Urinary bladder (tissue), 3 donors: ENCODE measurements at regions not wholly inside any gene's neighbourhood (a gene's known extent, or its start where the extent isn't known, plus 50 kb on each side); places are given as distances from the start of the nearest gene placed in this dataset.

Experiments
- DNase-seq: peaks from one replicate; pipeline ENCODE4 v3.0.0-alpha.2; 2015; ENCODE audit errors: extremely low spot score
- H3K27ac ChIP-seq: one replicate; pipeline ENCODE4 v1.5.1; 2013; ENCODE audit warnings: low read depth, mild to moderate bottlenecking, moderate library complexity
- H3K36me3 ChIP-seq: one replicate; pipeline ENCODE4 v1.6.1; 2013; ENCODE audit warnings: mild to moderate bottlenecking, moderate library complexity; ENCODE audit not compliant: insufficient read depth
- H3K4me1 ChIP-seq: one replicate; pipeline ENCODE4 v1.6.1; 2013; ENCODE audit warnings: mild to moderate bottlenecking, moderate library complexity; ENCODE audit not compliant: insufficient read depth
- H3K4me3 ChIP-seq: one replicate; pipeline ENCODE4 v1.5.1; 2013; ENCODE audit warnings: low read depth, low read length
- WGBS: extraction: QIAGEN DNeasy Blood & Tissue Kit; methylation state at CpG from one replicate; pipeline ENCODE4 v1.1.7; 2013; 5-methylcytosine and 5-hydroxymethylcytosine counted together
- donor health status: healthy with polysubstance abuse.
- donor health status: healthy.

- Histone ChIP-seq H3K36me3 (no peaks in the 10 kb centered on the region), H3K4me3 (no peak overlapping the region), H3K27ac (no peak overlapping the region), H3K4me1 (no peaks in the 10 kb centered on the region)
- no peak for DNase-seq
- 33% methylated on average over 3 of the region's 3 CpGs for WGBS
Observed at GRCh38 chr4:67160394-67160793, 384.9 kb downstream of the CENPC start.

GRCh38 chr4:67158666-67159065, 386.6 kb downstream of the CENPC start:
- no peak overlapping the region for H3K4me3 ChIP-seq
- no peak for DNase-seq
- H3K27ac ChIP-seq: no peak overlapping the region
- no peaks in the 10 kb centered on the region for H3K4me1 ChIP-seq
- 78% methylated on average over 1 of the region's 1 CpG for WGBS
- no peaks in the 10 kb centered on the region for H3K36me3 ChIP-seq

- no peak for DNase-seq
- no peak overlapping the region for H3K27ac ChIP-seq
- no peak overlapping the region for H3K4me3 ChIP-seq
- no peaks in the 10 kb centered on the region for H3K36me3 ChIP-seq
- WGBS: 72% methylated on average over 3 of the region's 3 CpGs
- H3K4me1 ChIP-seq: no peaks in the 10 kb centered on the region
Observed at GRCh38 chr4:67152976-67153375, 392.3 kb downstream of the CENPC start.

GRCh38 chr4:67151376-67152343, 393.6 kb downstream of the CENPC start:
- no peak overlapping the region for H3K27ac ChIP-seq
- H3K4me3 ChIP-seq: no peak overlapping the region
- H3K36me3 ChIP-seq: no peaks in the 10 kb centered on the region
- 81% methylated on average over 45 of the region's 45 CpGs for WGBS
- DNase-seq: no peak
- no peaks in the 10 kb centered on the region for H3K4me1 ChIP-seq

- H3K4me3 ChIP-seq: no peak overlapping the region
- 76% methylated on average over 2 of the region's 2 CpGs for WGBS
- H3K27ac ChIP-seq: no peak overlapping the region
- H3K4me1 ChIP-seq: no peaks in the 10 kb centered on the region
- no peaks in the 10 kb centered on the region for H3K36me3 ChIP-seq
- DNase-seq: no peak
Observed at GRCh38 chr4:67141586-67141985, 403.7 kb downstream of the CENPC start.

- Histone ChIP-seq H3K4me1 (no peaks in the 10 kb centered on the region), H3K27ac (no peak overlapping the region), H3K4me3 (no peak overlapping the region), H3K36me3 (no peaks in the 10 kb centered on the region)
- 8% methylated on average over 4 of the region's 4 CpGs for WGBS
- no peak for DNase-seq
Observed at GRCh38 chr4:67134616-67135015, 410.7 kb downstream of the CENPC start.

GRCh38 chr4:67133162-67133561, 412.1 kb downstream of the CENPC start:
- DNase-seq: no peak
- Histone ChIP-seq H3K4me3 (no peak overlapping the region), H3K4me1 (no peaks in the 10 kb centered on the region), H3K27ac (no peak overlapping the region), H3K36me3 (no peaks in the 10 kb centered on the region)
- WGBS: 86% methylated on average over 2 of the region's 2 CpGs

GRCh38 chr4:67131224-67131623, 414.1 kb downstream of the CENPC start:
- Histone ChIP-seq H3K27ac (no peak overlapping the region), H3K4me1 (no peaks in the 10 kb centered on the region), H3K4me3 (no peak overlapping the region), H3K36me3 (no peaks in the 10 kb centered on the region)
- DNase-seq: no peak

- 63% methylated on average over 1 of the region's 1 CpG for WGBS
- Histone ChIP-seq H3K4me3 (no peak overlapping the region), H3K4me1 (no peaks in the 10 kb centered on the region), H3K36me3 (no peaks in the 10 kb centered on the region), H3K27ac (no peak overlapping the region)
- no peak for DNase-seq
Observed at GRCh38 chr4:67130411-67130810, 414.9 kb downstream of the CENPC start.

- Histone ChIP-seq H3K4me3 (no peak overlapping the region), H3K36me3 (no peaks in the 10 kb centered on the region), H3K27ac (no peak overlapping the region), H3K4me1 (no peaks in the 10 kb centered on the region)
- no peak for DNase-seq
- WGBS: 88% methylated on average over 4 of the region's 4 CpGs
Observed at GRCh38 chr4:67126570-67126969, 418.7 kb downstream of the CENPC start.

- no peak overlapping the region for H3K27ac ChIP-seq
Observed at GRCh38 chr4:67125636-67126514, 419.4 kb downstream of the CENPC start.

GRCh38 chr4:67124716-67125115, 420.6 kb downstream of the CENPC start:
- 77% methylated on average over 4 of the region's 4 CpGs for WGBS
- Histone ChIP-seq H3K4me1 (no peaks in the 10 kb centered on the region), H3K4me3 (no peak overlapping the region), H3K36me3 (no peaks in the 10 kb centered on the region), H3K27ac (no peak overlapping the region)
- DNase-seq: no peak

More at GRCh38 chr4:67125636-67126514, 419.4 kb downstream of the CENPC start:
- no peak overlapping the region for H3K4me3 ChIP-seq
- H3K4me1 ChIP-seq: no peaks in the 10 kb centered on the region
- no peaks in the 10 kb centered on the region for H3K36me3 ChIP-seq
- no peak for DNase-seq
- WGBS: 81% methylated on average over 5 of the region's 5 CpGs

GRCh38 chr4:67122029-67122428, 423.3 kb downstream of the CENPC start:
- Histone ChIP-seq H3K4me1 (no peaks in the 10 kb centered on the region), H3K4me3 (no peak overlapping the region), H3K27ac (no peak overlapping the region), H3K36me3 (no peaks in the 10 kb centered on the region)
- WGBS: 42% methylated on average over 3 of the region's 3 CpGs
- DNase-seq: no peak

- no peaks in the 10 kb centered on the region for H3K4me1 ChIP-seq
- no peaks in the 10 kb centered on the region for H3K36me3 ChIP-seq
- WGBS: 32% methylated on average over 1 of the region's 1 CpG
- H3K4me3 ChIP-seq: no peak overlapping the region
- H3K27ac ChIP-seq: no peak overlapping the region
- no peak for DNase-seq
Observed at GRCh38 chr4:67120369-67120768, 424.9 kb downstream of the CENPC start.
